KMS-11 (cell line): ENCODE measurements at regions not wholly inside any gene's neighbourhood (a gene's known extent, or its start where the extent isn't known, plus 50 kb on each side); places are given as distances from the start of the nearest gene placed in this dataset.

Experiments
- H2AFZ ChIP-seq: fragments of 200-600 bp; sonication (generic); 2 replicates; pipeline ENCODE4 v1.6.1; 2016; ENCODE audit warnings: antibody characterized with exemption, mixed run types, low read depth
- H3K27ac ChIP-seq: fragments of 200-600 bp; sonication (generic); 2 replicates; pipeline ENCODE4 v1.6.1; 2016; ENCODE audit warnings: mild to moderate bottlenecking, mixed run types
- H3K27me3 ChIP-seq: fragments of 200-600 bp; sonication (generic); 2 replicates; pipeline ENCODE4 v1.6.1; 2017; ENCODE audit warnings: mild to moderate bottlenecking, low read depth, mixed run types, moderate library complexity; ENCODE audit not compliant: insufficient read depth
- H3K36me3 ChIP-seq: fragments of 200-600 bp; sonication (generic); 2 replicates; pipeline ENCODE4 v1.6.1; 2017; ENCODE audit warnings: mild to moderate bottlenecking, mixed run types; ENCODE audit not compliant: insufficient read depth
- H3K4me1 ChIP-seq: fragments of 200-600 bp; sonication (generic); 2 replicates; pipeline ENCODE4 v1.6.1; 2016; ENCODE audit warnings: mild to moderate bottlenecking, low read depth, mixed run types; ENCODE audit not compliant: poor library complexity, severe bottlenecking
- H3K4me2 ChIP-seq: fragments of 200-600 bp; sonication (generic); 2 replicates; pipeline ENCODE4 v1.7.0; 2016; ENCODE audit warnings: mild to moderate bottlenecking, mixed run types
- H3K4me3 ChIP-seq: fragments of 200-600 bp; sonication (generic); IDR thresholded peaks from 2 replicates; pipeline ENCODE4 v1.6.1; 2017; ENCODE audit warnings: low read depth, low read length, mixed read lengths; ENCODE audit not compliant: insufficient read depth
- H3K79me2 ChIP-seq: fragments of 200-600 bp; sonication (generic); 2 replicates; pipeline ENCODE4 v1.6.1; 2016; ENCODE audit warnings: low read depth, mixed run types; ENCODE audit not compliant: insufficient read depth
- H3K9ac ChIP-seq: fragments of 200-600 bp; sonication (generic); 2 replicates; pipeline ENCODE4 v1.6.1; 2016; ENCODE audit warnings: mild to moderate bottlenecking, mixed run types
- H4K20me1 ChIP-seq: fragments of 200-600 bp; sonication (generic); 2 replicates; pipeline ENCODE4 v1.6.1; 2016; ENCODE audit warnings: mild to moderate bottlenecking, mixed run types; ENCODE audit not compliant: insufficient read depth
- CTCF ChIP-seq: fragments of 200-600 bp; sonication (generic); conservative IDR thresholded peaks from 2 replicates; pipeline ENCODE4 v1.6.1; 2017; ENCODE audit warnings: low read depth, mild to moderate bottlenecking, antibody characterized with exemption, low read length, moderate library complexity, mixed read lengths

GRCh38 chr9:102101723-102102122 is 363.3 kb upstream of the GRIN3A start:
- no peaks in the 10 kb centered on the region for H4K20me1 ChIP-seq
- no peak overlapping the region for H3K4me3 ChIP-seq
- H3K4me1 ChIP-seq, result no peaks in the 10 kb centered on the region
- H3K27ac ChIP-seq, result no peak overlapping the region
- TF ChIP-seq CTCF, result no peak
- H2AFZ ChIP-seq, result no peak overlapping the region
- H3K4me2 ChIP-seq, result no peak overlapping the region
- H3K27me3 ChIP-seq, result no peaks in the 10 kb centered on the region; the same call in 1 of the 2 replicates
- H3K79me2 ChIP-seq, result no peaks in the 10 kb centered on the region
- no peak overlapping the region for H3K9ac ChIP-seq
- H3K36me3 ChIP-seq, result no peaks in the 10 kb centered on the region

- Histone ChIP-seq H3K79me2 (no peaks in the 10 kb centered on the region), H3K36me3 (no peaks in the 10 kb centered on the region), H4K20me1 (no peaks in the 10 kb centered on the region), H3K4me2 (no peak overlapping the region), H2AFZ (no peak overlapping the region), H3K4me1 (no peaks in the 10 kb centered on the region), H3K27ac (no peak overlapping the region), H3K9ac (no peak overlapping the region), H3K27me3 (no peaks in the 10 kb centered on the region), H3K4me3 (no peak overlapping the region)
- no peak for TF ChIP-seq CTCF
Measured at GRCh38 chr9:102087141-102087540, 348.7 kb upstream of the GRIN3A start.

GRCh38 chr9:102085548-102085947 is 347.1 kb upstream of the GRIN3A start:
- Histone ChIP-seq H4K20me1 (no peaks in the 10 kb centered on the region), H3K4me2 (no peak overlapping the region), H3K79me2 (no peaks in the 10 kb centered on the region), H3K27ac (no peak overlapping the region), H3K9ac (no peak overlapping the region), H3K27me3 (no peaks in the 10 kb centered on the region), H3K4me3 (no peak overlapping the region), H3K4me1 (no peaks in the 10 kb centered on the region), H3K36me3 (no peaks in the 10 kb centered on the region), H2AFZ (no peak overlapping the region)
- TF ChIP-seq CTCF, result no peak

GRCh38 chr9:102072059-102072764 is 333.8 kb upstream of the GRIN3A start:
- H3K36me3 ChIP-seq, result no peaks in the 10 kb centered on the region
- no peak overlapping the region for H2AFZ ChIP-seq
- no peak overlapping the region for H3K4me3 ChIP-seq
- no peak overlapping the region for H3K9ac ChIP-seq
- H4K20me1 ChIP-seq, result no peaks in the 10 kb centered on the region
- H3K27me3 ChIP-seq, result no peaks in the 10 kb centered on the region
- no peak overlapping the region for H3K27ac ChIP-seq
- no peaks in the 10 kb centered on the region for H3K4me1 ChIP-seq
- no peak for TF ChIP-seq CTCF
- H3K4me2 ChIP-seq, result no peak overlapping the region
- no peaks in the 10 kb centered on the region for H3K79me2 ChIP-seq
